VCaP (cell line): ENCODE measurements at regions not wholly inside any gene's neighbourhood (a gene's known extent, or its start where the extent isn't known, plus 50 kb on each side); places are given as distances from the start of the nearest gene placed in this dataset.

Source experiments
- H3K27ac ChIP-seq: fragments of 450-650 bp; 2 replicates; pipeline ENCODE4 v1.5.1; 2017
- CTCF ChIP-seq: fragments of 450-650 bp; conservative IDR thresholded peaks from 2 replicates; pipeline ENCODE4 v1.5.1; 2017; ENCODE audit warnings: mild to moderate bottlenecking, moderate library complexity

GRCh38 chr21:27083144-27083543 is 116.3 kb upstream of the ADAMTS5 start:
- no peak for TF ChIP-seq CTCF
- H3K27ac ChIP-seq = no peak overlapping the region

GRCh38 chr21:27082431-27083010 is 115.6 kb upstream of the ADAMTS5 start:
- TF ChIP-seq CTCF = no peak
- no peak overlapping the region for H3K27ac ChIP-seq

GRCh38 chr21:27079636-27080240 is 112.8 kb upstream of the ADAMTS5 start:
- no peak overlapping the region for H3K27ac ChIP-seq
- no peak for TF ChIP-seq CTCF

GRCh38 chr21:27078915-27079314 is 112.0 kb upstream of the ADAMTS5 start:
- H3K27ac ChIP-seq = no peak overlapping the region
- TF ChIP-seq CTCF = no peak

GRCh38 chr21:27077501-27077900 is 110.6 kb upstream of the ADAMTS5 start:
- no peak for TF ChIP-seq CTCF
- no peak overlapping the region for H3K27ac ChIP-seq

- H3K27ac ChIP-seq = no peak overlapping the region
- TF ChIP-seq CTCF = no peak
Observed at GRCh38 chr21:27076025-27076424, 109.1 kb upstream of the ADAMTS5 start.

DNA sequence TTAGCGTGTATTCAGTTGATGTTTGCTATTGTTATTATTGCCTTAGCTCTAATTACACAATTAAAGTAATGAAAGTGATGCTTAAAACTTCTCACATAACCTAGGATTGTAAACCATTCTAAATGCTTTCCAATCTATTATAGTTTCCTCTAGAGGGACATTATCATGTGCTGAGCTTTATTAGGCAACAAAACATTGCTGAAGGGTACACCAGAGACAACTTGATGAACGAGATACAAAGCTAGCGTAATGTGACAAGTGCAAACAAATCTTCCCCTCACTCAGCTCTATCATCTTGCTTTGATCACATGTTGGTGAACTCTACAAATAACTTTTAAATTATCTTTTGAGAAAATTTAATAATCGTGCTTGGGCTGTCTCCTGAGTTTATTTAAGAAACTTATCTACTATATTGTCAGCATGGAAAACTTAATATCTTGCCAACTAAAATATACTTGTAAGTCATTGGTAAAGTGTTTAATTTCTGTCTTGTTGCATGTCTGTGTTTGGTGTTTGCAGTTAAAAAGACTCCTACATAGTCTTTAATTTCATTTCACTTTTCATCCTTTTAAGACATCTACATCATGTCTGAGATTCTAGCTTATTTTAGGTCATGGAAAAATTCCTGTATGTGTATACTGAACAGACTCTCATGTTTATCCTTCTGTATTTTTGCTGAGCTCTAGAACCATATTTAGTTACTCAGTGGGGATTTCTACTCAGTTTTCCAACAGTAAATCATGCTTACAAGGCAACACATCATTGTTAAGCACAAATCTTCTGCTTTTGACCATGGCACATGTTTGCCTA is 104.2 kb upstream of the ADAMTS5 start:
- H3K27ac ChIP-seq = peak overlapping the region; percentile 29; the same call in 1 of the 2 replicates
- TF ChIP-seq CTCF = peak; percentile 39; the same call in 1 of the 2 replicates
